HepG2 (cell line): ENCODE measurements at regions not wholly inside any gene's neighbourhood (a gene's known extent, or its start where the extent isn't known, plus 50 kb on each side); places are given as distances from the start of the nearest gene placed in this dataset.

ENCODE experiments used
- ATAC-seq: fragments of 200-7000 bp; cut with Tn5 transposase; 3 replicates; pipeline ENCODE4 v1.9.1; 2020; ENCODE audit warnings: mild to moderate bottlenecking, moderate library complexity
- BruUV-seq: library from RNA; stranded (reverse); fragments of 400-500 nt; replicated peaks from 2 replicates; lab custom pipeline; 2021; lab: Mats Ljungman, UMichigan
- CTCF ChIA-PET: fragments of 300-600 bp; formaldehyde crosslinking; extraction: SDS; loops from one replicate; lab custom pipeline; 2021; ENCODE audit warnings: low total read pairs, inconsistent platforms, low intra/inter-chr PET ratio; lab: Yijun Ruan, JAX
- POLR2A ChIA-PET: fragments of 350-600 bp; sonication (Branson Sonifier 250); formaldehyde crosslinking; loops from one replicate; lab custom pipeline; 2020; ENCODE audit warnings: antibody characterized with exemption, inconsistent platforms; lab: Yijun Ruan, JAX
- DNase-seq: peaks from one replicate; pipeline ENCODE4 v3.0.0-alpha.2; 2015; ENCODE audit warnings: low spot score
- FAIRE-seq: peaks from 3 replicates; lab custom pipeline; 2011; peaks lifted over from hg19 to GRCh38; lab: Jason Lieb, UNC
- H2AFZ ChIP-seq: one replicate; pipeline ENCODE4 v1.6.1; 2011; ENCODE audit warnings: low read length, inconsistent platforms
- H3K27ac ChIP-seq: fragments of 300-600 bp; 3 replicates; pipeline ENCODE4 v1.8.0; 2011; ENCODE audit warnings: mixed run types, mild to moderate bottlenecking, mixed read lengths, low read length, inconsistent platforms; ENCODE audit not compliant: insufficient read depth; ENCODE audit errors: extremely low read length
- H3K27me3 ChIP-seq, 2 experiments: fragments of 200-600 bp in 1 of 2; 2 replicates in 1 of 2; 3 replicates in 1 of 2; pipeline versions ENCODE4 v1.6.0 to v1.8.0; 2011; ENCODE audit warnings: low read length in 2 of 2, mild to moderate bottlenecking in 2 of 2, moderate library complexity in 2 of 2, inconsistent platforms in 1 of 2; ENCODE audit not compliant: insufficient read depth in 2 of 2, control insufficient read depth in 1 of 2
- H3K36me3 ChIP-seq, 2 experiments: fragments of 200-600 bp in 1 of 2; replicated peaks in 1 of 2; 2 replicates in 1 of 2; 3 replicates in 1 of 2; pipeline versions ENCODE4 v1.5.1 to v1.8.0; 2011; ENCODE audit warnings: low read length in 2 of 2, inconsistent platforms in 1 of 2; ENCODE audit not compliant: insufficient read depth in 2 of 2, control insufficient read depth in 1 of 2
- H3K4me1 ChIP-seq: 2 replicates; pipeline ENCODE4 v1.5.1; 2012; ENCODE audit warnings: low read length, inconsistent platforms; ENCODE audit not compliant: insufficient read depth
- H3K4me2 ChIP-seq: 2 replicates; pipeline ENCODE4 v1.6.0; 2011; ENCODE audit warnings: low read depth, low read length, inconsistent platforms
- H3K4me3 ChIP-seq, 3 experiments: fragments of 200-600 bp in 1 of 3; sonication (generic), shearing (Covaris generic) in 1 of 3; replicated peaks in 1 of 3; 2 replicates each; pipeline ENCODE4 v1.5.1; 2011 to 2016; ENCODE audit warnings: low read length in 3 of 3, inconsistent platforms in 2 of 3, low read depth in 2 of 3, mild to moderate bottlenecking in 2 of 3, control low read depth in 1 of 3, mixed read lengths in 1 of 3; ENCODE audit not compliant: insufficient read depth in 1 of 3
- H3K79me2 ChIP-seq: one replicate; pipeline ENCODE4 v1.6.1; 2011; ENCODE audit warnings: low read length, inconsistent platforms; ENCODE audit not compliant: insufficient read depth
- H3K9ac ChIP-seq: 2 replicates; pipeline ENCODE4 v1.6.0; 2011; ENCODE audit warnings: mild to moderate bottlenecking, low read depth, low read length, inconsistent platforms; ENCODE audit not compliant: insufficient read depth
- H3K9me3 ChIP-seq: 2 replicates; pipeline ENCODE4 v1.5.1; 2012; ENCODE audit warnings: mild to moderate bottlenecking, low read length
- H4K20me1 ChIP-seq: 2 replicates; pipeline ENCODE4 v1.6.0; 2011; ENCODE audit warnings: inconsistent platforms, mild to moderate bottlenecking, low read length, moderate library complexity; ENCODE audit not compliant: insufficient read depth
- CAMTA2 ChIP-seq: sonication (generic); formaldehyde crosslinking; IDR thresholded peaks from 2 replicates; pipeline ENCODE4 v1.4.0; 2020; ENCODE audit warnings: mild to moderate bottlenecking, missing genetic modification reagents, borderline replicate concordance
- GABPB1 ChIP-seq: IDR thresholded peaks from 2 replicates; pipeline ENCODE4 v1.6.1; 2016; ENCODE audit warnings: mild to moderate bottlenecking, missing genetic modification reagents, moderate library complexity, missing compliant biosample characterization
- KLF15 ChIP-seq: sonication (generic); formaldehyde crosslinking; IDR thresholded peaks from 2 replicates; pipeline ENCODE4 v1.8.1; 2023; ENCODE audit warnings: borderline replicate concordance, mild to moderate bottlenecking, inconsistent platforms, missing genetic modification reagents, mixed read lengths
- NPAS2 ChIP-seq: sonication (generic); formaldehyde crosslinking; IDR thresholded peaks from 2 replicates; pipeline ENCODE4 v1.8.0; 2022; ENCODE audit warnings: mild to moderate bottlenecking, missing genetic modification reagents, borderline replicate concordance
- RFX1 ChIP-seq: fragments of 450-650 bp; IDR thresholded peaks from 2 replicates; pipeline ENCODE4 v1.6.1; 2017
- SNAPC2 ChIP-seq: sonication (generic); formaldehyde crosslinking; IDR thresholded peaks from 2 replicates; pipeline ENCODE4 v1.8.1; 2022; ENCODE audit warnings: mild to moderate bottlenecking, missing genetic modification reagents
- TEF ChIP-seq: sonication (generic); formaldehyde crosslinking; IDR thresholded peaks from 2 replicates; pipeline ENCODE4 v1.5.0; 2020; ENCODE audit warnings: missing genetic modification reagents
- ZC3H4 ChIP-seq: sonication (generic); formaldehyde crosslinking; IDR thresholded peaks from 2 replicates; pipeline ENCODE4 v1.4.0; 2020; ENCODE audit warnings: missing genetic modification reagents, borderline replicate concordance
- ZNF44 ChIP-seq: sonication (generic); formaldehyde crosslinking; IDR thresholded peaks from 2 replicates; pipeline ENCODE4 v1.5.1; 2020; ENCODE audit warnings: mild to moderate bottlenecking, missing genetic modification reagents
- ZNF619 ChIP-seq: sonication (generic); formaldehyde crosslinking; IDR thresholded peaks from 2 replicates; pipeline ENCODE4 v1.4.0; 2020; ENCODE audit warnings: mild to moderate bottlenecking, missing genetic modification reagents
- ZNF773 ChIP-seq: sonication (generic); formaldehyde crosslinking; IDR thresholded peaks from 2 replicates; pipeline ENCODE4 v1.4.0; 2020; ENCODE audit warnings: missing genetic modification reagents, borderline replicate concordance
- ZSCAN12 ChIP-seq: sonication (generic); formaldehyde crosslinking; IDR thresholded peaks from 2 replicates; pipeline ENCODE4 v1.9.0; 2021; ENCODE audit warnings: mild to moderate bottlenecking, missing genetic modification reagents
- ZZZ3 ChIP-seq: sonication (generic); formaldehyde crosslinking; IDR thresholded peaks from 2 replicates; pipeline ENCODE4 v1.4.0; 2020; ENCODE audit warnings: missing genetic modification reagents, mild to moderate bottlenecking, borderline replicate concordance
- WGBS: methylation state at CpG from one replicate; pipeline ENCODE4 v1.1.6; 2017; ENCODE audit warnings: low lambda C conversion rate; 5-methylcytosine and 5-hydroxymethylcytosine counted together
- in situ Hi-C: cut with HindIII; loops from 2 replicates; pipeline ENCODE4 v1.10.0; 2017; ENCODE audit warnings: low pct_unique_long_range_greater_than_20kb; ENCODE audit not compliant: extremely low pct_ligation_motif_present
- intact Hi-C: fragments of 100-400 bp; cut with micrococcal nuclease; formaldehyde crosslinking; loops from one replicate; pipeline ENCODE4 v1.10.0; 2022; ENCODE audit not compliant: unreplicated experiment
- TF ChIP-seq, protein P1 (sequence below): fragments of 450-650 bp; IDR thresholded peaks from 2 replicates; pipeline ENCODE4 v1.6.1; 2017
- TF ChIP-seq, protein P2 (sequence below): sonication (generic); formaldehyde crosslinking; conservative IDR thresholded peaks from 2 replicates; pipeline ENCODE4 v1.4.0; 2020; ENCODE audit warnings: mild to moderate bottlenecking, missing genetic modification reagents, moderate library complexity
- TF ChIP-seq, protein P3 (sequence below): sonication (generic); formaldehyde crosslinking; conservative IDR thresholded peaks from 2 replicates; pipeline ENCODE4 v1.8.0; 2022; ENCODE audit warnings: mild to moderate bottlenecking, moderate library complexity, missing genetic modification reagents
- TF ChIP-seq, protein P4 (sequence below): IDR thresholded peaks from 2 replicates; pipeline ENCODE4 v1.6.1; 2016; ENCODE audit warnings: mild to moderate bottlenecking, missing biosample characterization, missing genetic modification reagents

DNA sequence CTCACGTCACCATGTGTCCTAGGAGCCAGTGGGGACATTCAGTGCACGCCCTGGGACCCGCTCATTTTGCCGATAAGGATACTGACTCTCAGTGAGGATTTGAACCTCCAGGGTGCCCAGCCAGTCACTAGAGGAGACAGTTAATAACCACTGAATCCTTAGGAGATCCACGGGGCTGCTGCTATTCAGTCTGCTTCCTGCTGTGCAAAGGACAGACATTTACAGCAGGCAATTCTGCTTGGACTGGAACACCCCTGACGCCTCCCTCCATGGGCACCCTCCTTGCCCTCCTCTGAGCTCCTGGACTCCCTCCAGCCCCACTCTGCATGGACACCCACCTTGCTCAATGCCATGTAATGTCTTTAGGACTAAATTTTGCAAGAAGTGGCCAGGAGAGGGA is 265.5 kb downstream of the EIPR1 start (continued):
- TF ChIP-seq TEF (no peak), KLF15 (no peak), ZNF44 (no peak), ZC3H4 (CRISPR knock-in tag) (no peak), ZSCAN12 (CRISPR knock-in tag) (no peak), GABPB1 (CRISPR knock-in tag) (no peak), CAMTA2 (CRISPR knock-in tag) (no peak), RFX1 (no peak)
- TF ChIP-seq, protein P1, sequence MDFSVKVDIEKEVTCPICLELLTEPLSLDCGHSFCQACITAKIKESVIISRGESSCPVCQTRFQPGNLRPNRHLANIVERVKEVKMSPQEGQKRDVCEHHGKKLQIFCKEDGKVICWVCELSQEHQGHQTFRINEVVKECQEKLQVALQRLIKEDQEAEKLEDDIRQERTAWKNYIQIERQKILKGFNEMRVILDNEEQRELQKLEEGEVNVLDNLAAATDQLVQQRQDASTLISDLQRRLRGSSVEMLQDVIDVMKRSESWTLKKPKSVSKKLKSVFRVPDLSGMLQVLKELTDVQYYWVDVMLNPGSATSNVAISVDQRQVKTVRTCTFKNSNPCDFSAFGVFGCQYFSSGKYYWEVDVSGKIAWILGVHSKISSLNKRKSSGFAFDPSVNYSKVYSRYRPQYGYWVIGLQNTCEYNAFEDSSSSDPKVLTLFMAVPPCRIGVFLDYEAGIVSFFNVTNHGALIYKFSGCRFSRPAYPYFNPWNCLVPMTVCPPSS = no peak

- no peaks in the 10 kb centered on the region for H3K9me3 ChIP-seq
- no peaks in the 10 kb centered on the region for H3K36me3 ChIP-seq
- 0 out of 5 replicates have a peak, but pooled peaks cover 0 to 3% of the 10 kb centered on the region in 2 experiments for H3K27me3 ChIP-seq
- H3K9ac ChIP-seq = no peak overlapping the region
- BruUV-seq = no TSS peak
- no peaks in the 10 kb centered on the region for H3K79me2 ChIP-seq
- in situ Hi-C loops (no loop called here), intact Hi-C loops (no loop called here)
- H3K4me3 ChIP-seq = no peak overlapping the region
- FAIRE-seq = no peak
- POLR2A ChIA-PET = no interaction called here
- no peak for DNase-seq
- H3K27ac ChIP-seq = no peak overlapping the region
- no peaks in the 10 kb centered on the region for H3K4me1 ChIP-seq
- no peak overlapping the region for H2AFZ ChIP-seq
- WGBS = 61% methylated on average over 7 of the region's 7 CpGs
- CTCF ChIA-PET = no interaction called here
- H3K4me2 ChIP-seq = no peak overlapping the region
- no peak for ATAC-seq
- no peaks in the 10 kb centered on the region for H4K20me1 ChIP-seq
- TF ChIP-seq, protein P2, sequence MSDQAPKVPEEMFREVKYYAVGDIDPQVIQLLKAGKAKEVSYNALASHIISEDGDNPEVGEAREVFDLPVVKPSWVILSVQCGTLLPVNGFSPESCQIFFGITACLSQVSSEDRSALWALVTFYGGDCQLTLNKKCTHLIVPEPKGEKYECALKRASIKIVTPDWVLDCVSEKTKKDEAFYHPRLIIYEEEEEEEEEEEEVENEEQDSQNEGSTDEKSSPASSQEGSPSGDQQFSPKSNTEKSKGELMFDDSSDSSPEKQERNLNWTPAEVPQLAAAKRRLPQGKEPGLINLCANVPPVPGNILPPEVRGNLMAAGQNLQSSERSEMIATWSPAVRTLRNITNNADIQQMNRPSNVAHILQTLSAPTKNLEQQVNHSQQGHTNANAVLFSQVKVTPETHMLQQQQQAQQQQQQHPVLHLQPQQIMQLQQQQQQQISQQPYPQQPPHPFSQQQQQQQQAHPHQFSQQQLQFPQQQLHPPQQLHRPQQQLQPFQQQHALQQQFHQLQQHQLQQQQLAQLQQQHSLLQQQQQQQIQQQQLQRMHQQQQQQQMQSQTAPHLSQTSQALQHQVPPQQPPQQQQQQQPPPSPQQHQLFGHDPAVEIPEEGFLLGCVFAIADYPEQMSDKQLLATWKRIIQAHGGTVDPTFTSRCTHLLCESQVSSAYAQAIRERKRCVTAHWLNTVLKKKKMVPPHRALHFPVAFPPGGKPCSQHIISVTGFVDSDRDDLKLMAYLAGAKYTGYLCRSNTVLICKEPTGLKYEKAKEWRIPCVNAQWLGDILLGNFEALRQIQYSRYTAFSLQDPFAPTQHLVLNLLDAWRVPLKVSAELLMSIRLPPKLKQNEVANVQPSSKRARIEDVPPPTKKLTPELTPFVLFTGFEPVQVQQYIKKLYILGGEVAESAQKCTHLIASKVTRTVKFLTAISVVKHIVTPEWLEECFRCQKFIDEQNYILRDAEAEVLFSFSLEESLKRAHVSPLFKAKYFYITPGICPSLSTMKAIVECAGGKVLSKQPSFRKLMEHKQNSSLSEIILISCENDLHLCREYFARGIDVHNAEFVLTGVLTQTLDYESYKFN = no peak
- TF ChIP-seq SNAPC2 (no peak), ZNF773 (CRISPR knock-in tag) (no peak), NPAS2 (CRISPR knock-in tag) (no peak), ZZZ3 (no peak), ZNF619 (CRISPR knock-in tag) (no peak)
- TF ChIP-seq, protein P3, sequence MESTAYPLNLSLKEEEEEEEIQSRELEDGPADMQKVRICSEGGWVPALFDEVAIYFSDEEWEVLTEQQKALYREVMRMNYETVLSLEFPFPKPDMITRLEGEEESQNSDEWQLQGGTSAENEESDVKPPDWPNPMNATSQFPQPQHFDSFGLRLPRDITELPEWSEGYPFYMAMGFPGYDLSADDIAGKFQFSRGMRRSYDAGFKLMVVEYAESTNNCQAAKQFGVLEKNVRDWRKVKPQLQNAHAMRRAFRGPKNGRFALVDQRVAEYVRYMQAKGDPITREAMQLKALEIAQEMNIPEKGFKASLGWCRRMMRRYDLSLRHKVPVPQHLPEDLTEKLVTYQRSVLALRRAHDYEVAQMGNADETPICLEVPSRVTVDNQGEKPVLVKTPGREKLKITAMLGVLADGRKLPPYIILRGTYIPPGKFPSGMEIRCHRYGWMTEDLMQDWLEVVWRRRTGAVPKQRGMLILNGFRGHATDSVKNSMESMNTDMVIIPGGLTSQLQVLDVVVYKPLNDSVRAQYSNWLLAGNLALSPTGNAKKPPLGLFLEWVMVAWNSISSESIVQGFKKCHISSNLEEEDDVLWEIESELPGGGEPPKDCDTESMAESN (CRISPR knock-in tag) = no peak
- TF ChIP-seq, protein P4, sequence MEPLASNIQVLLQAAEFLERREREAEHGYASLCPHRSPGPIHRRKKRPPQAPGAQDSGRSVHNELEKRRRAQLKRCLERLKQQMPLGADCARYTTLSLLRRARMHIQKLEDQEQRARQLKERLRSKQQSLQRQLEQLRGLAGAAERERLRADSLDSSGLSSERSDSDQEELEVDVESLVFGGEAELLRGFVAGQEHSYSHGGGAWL = no peak
Observed at GRCh38 chr2:3110994-3111666, 266.5 kb downstream of the EIPR1 start.
